Naive thymus-derived CD8-positive, alpha-beta T cell (primary cell): ENCODE measurements at regions not wholly inside any gene's neighbourhood (a gene's known extent, or its start where the extent isn't known, plus 50 kb on each side); places are given as distances from the start of the nearest gene placed in this dataset.
"Not testable (repeated sequence)": the region's sequence is repeated elsewhere in the genome, so short reads cannot be mapped to it uniquely, and the experiment has no call there.

Experiments used
- ATAC-seq, 2 donors: fragments of 150-1000 bp; cut with Tn5 transposase in 1 of 2; sonication (Bioruptor Pico), chemical (Tn5 transposase) in 1 of 2; 1 replicate in 1 of 2; 2 replicates in 1 of 2; pipeline ENCODE4 v1.10.0; 2021; ENCODE audit warnings: mild to moderate bottlenecking in 2 of 2, moderate library complexity in 2 of 2
- POLR2A ChIA-PET: fragments of 350-600 bp; sonication (Branson Sonifier 250); formaldehyde crosslinking; loops from one replicate; lab custom pipeline; 2021; ENCODE audit warnings: antibody characterized with exemption; lab: Charles Lee
- DNase-seq, 10 donors: peaks; one replicate each; pipeline versions ENCODE4 v3.0.0 to v3.0.0-alpha.2; 2020 to 2022
- H3K27ac Mint-ChIP-seq, 10 donors: one replicate each; pipeline ENCODE4 v1.8.0; 2020 to 2022; ENCODE audit warnings: mild to moderate bottlenecking in 10 of 10, mixed read lengths in 10 of 10, moderate library complexity in 4 of 10, inconsistent platforms in 1 of 10
- H3K27me3 Mint-ChIP-seq, 5 donors: one replicate each; pipeline ENCODE4 v1.8.0; 2021 to 2022; ENCODE audit warnings: mixed read lengths in 5 of 5
- H3K36me3 Mint-ChIP-seq, 3 donors: one replicate each; pipeline ENCODE4 v1.8.0; 2020 to 2022; ENCODE audit warnings: mixed read lengths in 3 of 3, mild to moderate bottlenecking in 2 of 3, inconsistent platforms in 1 of 3
- H3K4me1 Mint-ChIP-seq, 4 donors: one replicate each; pipeline ENCODE4 v1.8.0; 2021 to 2022; ENCODE audit warnings: mixed read lengths in 4 of 4
- H3K4me3 Mint-ChIP-seq, 10 donors: one replicate each; pipeline ENCODE4 v1.8.0; 2020 to 2022; ENCODE audit warnings: mild to moderate bottlenecking in 10 of 10, mixed read lengths in 10 of 10, moderate library complexity in 6 of 10, inconsistent platforms in 1 of 10
- H3K9me3 Mint-ChIP-seq, 9 donors: one replicate each; pipeline ENCODE4 v1.8.0; 2020 to 2022; ENCODE audit warnings: mixed read lengths in 9 of 9, mild to moderate bottlenecking in 3 of 9, inconsistent platforms in 1 of 9, moderate library complexity in 1 of 9

- POLR2A ChIA-PET, result no interaction called here
- Mint-ChIP-seq H3K27me3 (peaks cover 0 to 4% (median 0%) of the 10 kb centered on the region in 5 donors), H3K4me3 (no peak overlapping the region), H3K27ac (no peak overlapping the region), H3K9me3 (peaks cover 0 to 2% (median 0%) of the 10 kb centered on the region in 9 donors), H3K4me1 (no peaks in the 10 kb centered on the region), H3K36me3 (no peaks in the 10 kb centered on the region)
- no peak for ATAC-seq
- DNase-seq, result no peak
Measured at GRCh38 chr7:121634356-121634755, 238.2 kb upstream of the FAM3C start.

GRCh38 chr7:121633186-121633585 lies 237.1 kb upstream of the FAM3C start:
- POLR2A ChIA-PET, result no interaction called here
- DNase-seq (no peak), ATAC-seq (no peak)
- Mint-ChIP-seq H3K27ac (no peak overlapping the region), H3K4me3 (no peak overlapping the region), H3K36me3 (no peaks in the 10 kb centered on the region), H3K4me1 (no peaks in the 10 kb centered on the region), H3K27me3 (peaks cover 0 to 4% (median 0%) of the 10 kb centered on the region in 5 donors), H3K9me3 (peaks cover 0 to 2% (median 0%) of the 10 kb centered on the region in 9 donors)

- Mint-ChIP-seq H3K4me1 (no peaks in the 10 kb centered on the region), H3K27me3 (no peaks in the 10 kb centered on the region), H3K27ac (no peak overlapping the region), H3K4me3 (no peak overlapping the region), H3K9me3 (no peaks in the 10 kb centered on the region), H3K36me3 (no peaks in the 10 kb centered on the region)
- POLR2A ChIA-PET, result no interaction called here
- DNase-seq, result no peak
- no peak for ATAC-seq
Measured at GRCh38 chr7:121624958-121625357, 228.8 kb upstream of the FAM3C start.

- ATAC-seq (no peak), DNase-seq (no peak)
- H3K36me3 Mint-ChIP-seq, result no peaks in the 10 kb centered on the region
- H3K4me3 Mint-ChIP-seq, result no peak overlapping the region
- POLR2A ChIA-PET, result no interaction called here
- H3K27me3 Mint-ChIP-seq, result no peaks in the 10 kb centered on the region
- H3K27ac Mint-ChIP-seq, result no peak overlapping the region
- no peaks in the 10 kb centered on the region for H3K4me1 Mint-ChIP-seq
- H3K9me3 Mint-ChIP-seq, result no peaks in the 10 kb centered on the region
Measured at GRCh38 chr7:121623130-121623872, 227.2 kb upstream of the FAM3C start.

GRCh38 chr7:121621937-121622336 lies 225.8 kb upstream of the FAM3C start:
- ATAC-seq, result no peak
- Mint-ChIP-seq H3K36me3 (no peaks in the 10 kb centered on the region), H3K4me3 (no peak overlapping the region), H3K4me1 (no peaks in the 10 kb centered on the region), H3K9me3 (peaks cover 0 to 8% (median 3%) of the 10 kb centered on the region in 9 donors), H3K27ac (no peak overlapping the region), H3K27me3 (peaks cover 0 to 5% (median 0%) of the 10 kb centered on the region in 5 donors)
- POLR2A ChIA-PET, result interaction anchor here (0.7 kb wide), 1 partner anchor 11 kb away, joined by 3 read pairs; no protein-coding TSS in a partner anchor
- no peak for DNase-seq

GRCh38 chr7:121620953-121621606 lies 225.0 kb upstream of the FAM3C start:
- H3K27me3 Mint-ChIP-seq, result peaks cover 0 to 5% (median 0%) of the 10 kb centered on the region in 5 donors
- peaks cover 0 to 9% (median 3%) of the 10 kb centered on the region in 9 donors for H3K9me3 Mint-ChIP-seq
- H3K36me3 Mint-ChIP-seq, result no peaks in the 10 kb centered on the region
- POLR2A ChIA-PET, result no interaction called here
- no peaks in the 10 kb centered on the region for H3K4me1 Mint-ChIP-seq
- no peak overlapping the region for H3K27ac Mint-ChIP-seq
- no peak overlapping the region for H3K4me3 Mint-ChIP-seq
- no peak for ATAC-seq
- DNase-seq, result no peak

GRCh38 chr7:121620206-121620605 lies 224.1 kb upstream of the FAM3C start:
- POLR2A ChIA-PET, result no interaction called here
- Mint-ChIP-seq H3K9me3 (peaks cover 0 to 9% (median 3%) of the 10 kb centered on the region in 9 donors), H3K4me3 (no peak overlapping the region), H3K27ac (no peak overlapping the region), H3K4me1 (no peaks in the 10 kb centered on the region), H3K36me3 (no peaks in the 10 kb centered on the region), H3K27me3 (peaks cover 0 to 5% (median 0%) of the 10 kb centered on the region in 5 donors)
- no peak for ATAC-seq
- DNase-seq, result no peak

- POLR2A ChIA-PET, result no interaction called here
- H3K4me1 Mint-ChIP-seq, result no peaks in the 10 kb centered on the region
- DNase-seq (no peak), ATAC-seq (no peak)
- no peak overlapping the region for H3K27ac Mint-ChIP-seq
- no peak overlapping the region for H3K4me3 Mint-ChIP-seq
- H3K9me3 Mint-ChIP-seq, result peaks cover 0 to 9% (median 3%) of the 10 kb centered on the region in 9 donors
- H3K36me3 Mint-ChIP-seq, result no peaks in the 10 kb centered on the region
- H3K27me3 Mint-ChIP-seq, result peaks cover 0 to 5% (median 0%) of the 10 kb centered on the region in 5 donors
Measured at GRCh38 chr7:121618182-121618581, 222.1 kb upstream of the FAM3C start.

GRCh38 chr7:121610243-121610642 lies 214.1 kb upstream of the FAM3C start:
- Mint-ChIP-seq H3K4me3 (no peak overlapping the region), H3K9me3 (peaks cover 0 to 7% (median 0%) of the 10 kb centered on the region in 9 donors), H3K4me1 (no peaks in the 10 kb centered on the region), H3K27ac (no peak overlapping the region), H3K36me3 (no peaks in the 10 kb centered on the region), H3K27me3 (peaks cover 0 to 27% (median 4%) of the 10 kb centered on the region in 5 donors)
- ATAC-seq (no peak), DNase-seq (no peak)
- POLR2A ChIA-PET, result no interaction called here

- POLR2A ChIA-PET, result no interaction called here
- Mint-ChIP-seq H3K27me3 (peaks cover 0 to 27% (median 5%) of the 10 kb centered on the region in 5 donors), H3K9me3 (peaks cover 0 to 7% (median 0%) of the 10 kb centered on the region in 9 donors), H3K4me3 (no peak overlapping the region), H3K27ac (no peak overlapping the region), H3K4me1 (no peaks in the 10 kb centered on the region), H3K36me3 (no peaks in the 10 kb centered on the region)
- ATAC-seq (no peak), DNase-seq (no peak)
Measured at GRCh38 chr7:121609208-121609607, 213.1 kb upstream of the FAM3C start.

- DNase-seq (no peak), ATAC-seq (no peak)
- no peaks in the 10 kb centered on the region for H3K36me3 Mint-ChIP-seq
- peaks cover 0 to 6% (median 0%) of the 10 kb centered on the region in 9 donors for H3K9me3 Mint-ChIP-seq
- H3K27me3 Mint-ChIP-seq, result peaks cover 0 to 27% (median 5%) of the 10 kb centered on the region in 5 donors
- POLR2A ChIA-PET, result no interaction called here
- H3K4me3 Mint-ChIP-seq, result no peak overlapping the region
- no peaks in the 10 kb centered on the region for H3K4me1 Mint-ChIP-seq
- no peak overlapping the region for H3K27ac Mint-ChIP-seq
Measured at GRCh38 chr7:121608785-121609184, 212.7 kb upstream of the FAM3C start.

- H3K9me3 Mint-ChIP-seq, DNase-seq, H3K36me3 Mint-ChIP-seq, H3K4me3 Mint-ChIP-seq, H3K4me1 Mint-ChIP-seq, POLR2A ChIA-PET, H3K27ac Mint-ChIP-seq, ATAC-seq: not testable (repeated sequence)
- peaks cover 0 to 30% (median 5%) of the 10 kb centered on the region in 5 donors for H3K27me3 Mint-ChIP-seq
Measured at GRCh38 chr7:121608183-121608582, 212.1 kb upstream of the FAM3C start.

- Mint-ChIP-seq H3K4me1 (no peaks in the 10 kb centered on the region), H3K27ac (no peak overlapping the region), H3K4me3 (no peak overlapping the region), H3K9me3 (peaks cover 0 to 10% (median 0%) of the 10 kb centered on the region in 9 donors), H3K36me3 (no peaks in the 10 kb centered on the region), H3K27me3 (peaks cover 0 to 31% (median 3%) of the 10 kb centered on the region in 5 donors)
- DNase-seq (no peak), ATAC-seq (no peak)
- POLR2A ChIA-PET, result no interaction called here
Measured at GRCh38 chr7:121605317-121605680, 209.2 kb upstream of the FAM3C start.
